Upper lobe of left lung (tissue), 4 donors: ENCODE measurements at regions not wholly inside any gene's neighbourhood (a gene's known extent, or its start where the extent isn't known, plus 50 kb on each side); places are given as distances from the start of the nearest gene placed in this dataset.

ENCODE experiments used
- EP300 ChIP-seq, 4 donors: sonication (generic); formaldehyde crosslinking; IDR thresholded peaks; one replicate each; pipeline ENCODE4 v1.5.1; 2017; ENCODE audit warnings: antibody characterized with exemption in 4 of 4, control low read depth in 2 of 4
- TF ChIP-seq, protein P1 (sequence below), 6 experiments: fragments of 450-650 bp in 4 of 6; fragments of 200-600 bp in 2 of 6; sonication (generic) in 2 of 6; IDR thresholded peaks; one replicate each; pipeline ENCODE4 v1.5.1; 2016 to 2019; ENCODE audit warnings: antibody characterized with exemption in 6 of 6

DNA sequence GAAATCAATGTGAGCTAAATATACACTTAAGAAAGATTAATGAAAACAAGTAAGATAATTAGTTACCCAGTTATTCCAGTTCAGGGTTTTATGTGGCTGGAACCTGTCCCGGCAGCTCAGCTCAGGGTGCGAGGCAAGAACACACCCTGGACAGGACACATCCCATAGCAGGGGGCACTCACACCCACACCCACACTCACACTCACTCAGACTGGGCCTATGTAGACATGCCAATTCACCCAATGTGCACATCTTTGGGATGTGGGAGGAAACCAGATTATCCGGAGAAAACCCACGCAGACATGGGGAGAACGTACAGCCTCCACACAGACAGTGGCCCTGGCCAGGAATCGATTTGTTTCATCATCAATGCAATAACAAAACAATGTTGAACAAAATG lies 66.0 kb upstream of the TMCC3 start:
- TF ChIP-seq, protein P1, sequence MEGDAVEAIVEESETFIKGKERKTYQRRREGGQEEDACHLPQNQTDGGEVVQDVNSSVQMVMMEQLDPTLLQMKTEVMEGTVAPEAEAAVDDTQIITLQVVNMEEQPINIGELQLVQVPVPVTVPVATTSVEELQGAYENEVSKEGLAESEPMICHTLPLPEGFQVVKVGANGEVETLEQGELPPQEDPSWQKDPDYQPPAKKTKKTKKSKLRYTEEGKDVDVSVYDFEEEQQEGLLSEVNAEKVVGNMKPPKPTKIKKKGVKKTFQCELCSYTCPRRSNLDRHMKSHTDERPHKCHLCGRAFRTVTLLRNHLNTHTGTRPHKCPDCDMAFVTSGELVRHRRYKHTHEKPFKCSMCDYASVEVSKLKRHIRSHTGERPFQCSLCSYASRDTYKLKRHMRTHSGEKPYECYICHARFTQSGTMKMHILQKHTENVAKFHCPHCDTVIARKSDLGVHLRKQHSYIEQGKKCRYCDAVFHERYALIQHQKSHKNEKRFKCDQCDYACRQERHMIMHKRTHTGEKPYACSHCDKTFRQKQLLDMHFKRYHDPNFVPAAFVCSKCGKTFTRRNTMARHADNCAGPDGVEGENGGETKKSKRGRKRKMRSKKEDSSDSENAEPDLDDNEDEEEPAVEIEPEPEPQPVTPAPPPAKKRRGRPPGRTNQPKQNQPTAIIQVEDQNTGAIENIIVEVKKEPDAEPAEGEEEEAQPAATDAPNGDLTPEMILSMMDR (IDR thresholded peaks at IDR 0.05), result no peak
- no peak for TF ChIP-seq EP300 (IDR thresholded peaks at IDR 0.05)
